ENCODE measurements at regions not wholly inside any gene's neighbourhood (a gene's known extent, or its start where the extent isn't known, plus 50 kb on each side); places are given as distances from the start of the nearest gene placed in this dataset.

DNA sequence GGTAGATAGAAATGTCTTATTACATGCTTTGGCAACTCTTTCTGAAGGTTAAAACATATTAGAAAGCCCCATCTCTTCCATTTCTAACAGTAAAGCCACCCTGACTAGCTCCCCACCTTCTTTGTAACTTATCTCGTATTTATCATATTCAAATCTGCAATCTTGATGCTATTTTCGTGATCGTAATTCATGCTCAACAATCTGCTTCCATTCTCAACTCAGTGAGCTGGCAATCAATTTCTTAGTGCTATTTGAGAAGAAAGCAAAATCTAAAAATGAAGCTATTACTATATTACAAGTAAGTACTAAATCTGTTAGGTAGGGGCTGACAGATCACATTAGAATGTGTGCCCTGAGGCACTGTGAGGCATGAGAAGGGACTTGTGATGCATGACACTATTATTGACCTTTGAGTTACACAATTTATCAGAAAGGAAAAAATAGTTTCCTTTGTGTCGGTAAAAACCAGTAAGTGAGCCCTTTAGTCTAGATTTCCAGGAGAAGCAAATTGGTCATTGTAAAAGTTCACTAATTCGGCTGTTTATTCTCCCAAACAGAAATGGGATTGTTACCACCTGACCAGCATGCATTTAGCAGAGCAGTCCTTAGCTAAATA, 379.7 kb upstream of the CNTN6 start:
- H3K4me1 ChIP-seq (ENCODE audit: insufficient read depth, low read length, poor library complexity, severe bottlenecking), result no peaks in the 10 kb centered on the region
- BruUV-seq (replicated peaks), result no TSS peak
- ChIA-PET CTCF (no interaction called here), POLR2A (ENCODE audit: low non-redundant PET) (no interaction called here)
- TF ChIP-seq, protein P1, sequence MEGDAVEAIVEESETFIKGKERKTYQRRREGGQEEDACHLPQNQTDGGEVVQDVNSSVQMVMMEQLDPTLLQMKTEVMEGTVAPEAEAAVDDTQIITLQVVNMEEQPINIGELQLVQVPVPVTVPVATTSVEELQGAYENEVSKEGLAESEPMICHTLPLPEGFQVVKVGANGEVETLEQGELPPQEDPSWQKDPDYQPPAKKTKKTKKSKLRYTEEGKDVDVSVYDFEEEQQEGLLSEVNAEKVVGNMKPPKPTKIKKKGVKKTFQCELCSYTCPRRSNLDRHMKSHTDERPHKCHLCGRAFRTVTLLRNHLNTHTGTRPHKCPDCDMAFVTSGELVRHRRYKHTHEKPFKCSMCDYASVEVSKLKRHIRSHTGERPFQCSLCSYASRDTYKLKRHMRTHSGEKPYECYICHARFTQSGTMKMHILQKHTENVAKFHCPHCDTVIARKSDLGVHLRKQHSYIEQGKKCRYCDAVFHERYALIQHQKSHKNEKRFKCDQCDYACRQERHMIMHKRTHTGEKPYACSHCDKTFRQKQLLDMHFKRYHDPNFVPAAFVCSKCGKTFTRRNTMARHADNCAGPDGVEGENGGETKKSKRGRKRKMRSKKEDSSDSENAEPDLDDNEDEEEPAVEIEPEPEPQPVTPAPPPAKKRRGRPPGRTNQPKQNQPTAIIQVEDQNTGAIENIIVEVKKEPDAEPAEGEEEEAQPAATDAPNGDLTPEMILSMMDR (conservative IDR thresholded peaks at IDR 0.05; ENCODE audit: low read depth, low read length), result no peak
- no peak for TF ChIP-seq EZH2 (IDR thresholded peaks at IDR 0.05; ENCODE audit: borderline replicate concordance, low read depth, low read length, poor library complexity, severe bottlenecking)
- no peak overlapping the region for H3K4me3 ChIP-seq (ENCODE audit: low read depth, low read length, poor library complexity, severe bottlenecking)
- H3K27me3 ChIP-seq (replicated peaks; ENCODE audit: insufficient read depth, low read depth, low read length, poor library complexity), result no peaks in the 10 kb centered on the region
- intact Hi-C loops (cut with micrococcal nuclease; ENCODE audit: unreplicated experiment), result no loop called here
- no peak for DNase-seq (ENCODE audit: low spot score)
- no peak overlapping the region for H3K27ac ChIP-seq (ENCODE audit: low read depth, low read length, poor library complexity, severe bottlenecking)
- no peaks in the 10 kb centered on the region for H3K9me3 ChIP-seq (ENCODE audit: low read depth, low read length, poor library complexity, severe bottlenecking)
- H3K36me3 ChIP-seq (ENCODE audit: insufficient read depth, low read length, poor library complexity, severe bottlenecking), result no peaks in the 10 kb centered on the region

GRCh38 chr3:713947-714620, 378.7 kb upstream of the CNTN6 start:
- CTCF ChIA-PET, result no interaction called here
- POLR2A ChIA-PET (ENCODE audit: low non-redundant PET), result no interaction called here
- no peaks in the 10 kb centered on the region for H3K9me3 ChIP-seq (ENCODE audit: low read depth, low read length, poor library complexity, severe bottlenecking)
- no TSS peak for BruUV-seq (replicated peaks)
- H3K4me3 ChIP-seq (ENCODE audit: low read depth, low read length, poor library complexity, severe bottlenecking), result no peak overlapping the region
- intact Hi-C loops (cut with micrococcal nuclease; ENCODE audit: unreplicated experiment), result no loop called here
- no peak for DNase-seq (ENCODE audit: low spot score)
- TF ChIP-seq, protein P1 (conservative IDR thresholded peaks at IDR 0.05; ENCODE audit: low read depth, low read length), result no peak
- no peak for TF ChIP-seq EZH2 (IDR thresholded peaks at IDR 0.05; ENCODE audit: borderline replicate concordance, low read depth, low read length, poor library complexity, severe bottlenecking)
- no peaks in the 10 kb centered on the region for H3K36me3 ChIP-seq (ENCODE audit: insufficient read depth, low read length, poor library complexity, severe bottlenecking)
- no peaks in the 10 kb centered on the region for H3K4me1 ChIP-seq (ENCODE audit: insufficient read depth, low read length, poor library complexity, severe bottlenecking)
- no peaks in the 10 kb centered on the region for H3K27me3 ChIP-seq (replicated peaks; ENCODE audit: insufficient read depth, low read depth, low read length, poor library complexity)
- H3K27ac ChIP-seq (ENCODE audit: low read depth, low read length, poor library complexity, severe bottlenecking), result no peak overlapping the region

GRCh38 chr3:721086-721485, 371.7 kb upstream of the CNTN6 start:
- ChIA-PET POLR2A (ENCODE audit: low non-redundant PET) (no interaction called here), CTCF (no interaction called here)
- DNase-seq (ENCODE audit: low spot score), result no peak
- BruUV-seq (replicated peaks), result no TSS peak
- Histone ChIP-seq H3K4me1 (ENCODE audit: insufficient read depth, low read length, poor library complexity, severe bottlenecking) (no peaks in the 10 kb centered on the region), H3K27me3 (replicated peaks; ENCODE audit: insufficient read depth, low read depth, low read length, poor library complexity) (no peaks in the 10 kb centered on the region), H3K9me3 (ENCODE audit: low read depth, low read length, poor library complexity, severe bottlenecking) (no peaks in the 10 kb centered on the region), H3K4me3 (ENCODE audit: low read depth, low read length, poor library complexity, severe bottlenecking) (no peak overlapping the region), H3K27ac (ENCODE audit: low read depth, low read length, poor library complexity, severe bottlenecking) (no peak overlapping the region), H3K36me3 (ENCODE audit: insufficient read depth, low read length, poor library complexity, severe bottlenecking) (no peaks in the 10 kb centered on the region)
- intact Hi-C loops (cut with micrococcal nuclease; ENCODE audit: unreplicated experiment), result no loop called here
- TF ChIP-seq, protein P1 (conservative IDR thresholded peaks at IDR 0.05; ENCODE audit: low read depth, low read length), result no peak
- TF ChIP-seq EZH2 (IDR thresholded peaks at IDR 0.05; ENCODE audit: borderline replicate concordance, low read depth, low read length, poor library complexity, severe bottlenecking), result no peak
